Medulla oblongata (tissue), 1 donor: ENCODE measurements at regions not wholly inside any gene's neighbourhood (a gene's known extent, or its start where the extent isn't known, plus 50 kb on each side); places are given as distances from the start of the nearest gene placed in this dataset.
"Not testable (repeated sequence)": the region's sequence is repeated elsewhere in the genome, so short reads cannot be mapped to it uniquely, and the experiment has no call there.

Experiments used
- DNase-seq: peaks from one replicate; pipeline ENCODE4 v3.0.0-alpha.2; 2015; ENCODE audit errors: extremely low spot score

- DNase-seq = no peak
These were observed 207.1 kb upstream of the ATP6AP2 start for GRCh38 chrX:40373641-40374040.

- no peak for DNase-seq
These were observed 207.7 kb upstream of the ATP6AP2 start for GRCh38 chrX:40373025-40373424.

GRCh38 chrX:40371376-40371775, 209.4 kb upstream of the ATP6AP2 start:
- DNase-seq = no peak

GRCh38 chrX:40368611-40369061, 212.1 kb upstream of the ATP6AP2 start:
- no peak for DNase-seq

GRCh38 chrX:40366661-40367060, 214.1 kb upstream of the ATP6AP2 start:
- DNase-seq = no peak

- DNase-seq = not testable (repeated sequence)
These were observed 218.5 kb upstream of the ATP6AP2 start for GRCh38 chrX:40362291-40362690.

- DNase-seq = no peak
These were observed 220.2 kb upstream of the ATP6AP2 start for GRCh38 chrX:40360557-40360956.

GRCh38 chrX:40359593-40359992, 221.2 kb upstream of the ATP6AP2 start:
- no peak for DNase-seq

- no peak for DNase-seq
These were observed 221.8 kb upstream of the ATP6AP2 start for GRCh38 chrX:40358994-40359393.

- no peak for DNase-seq
These were observed 231.5 kb upstream of the ATP6AP2 start for GRCh38 chrX:40349251-40349650.

- no peak for DNase-seq
These were observed 234.4 kb upstream of the ATP6AP2 start for GRCh38 chrX:40346379-40346778.

GRCh38 chrX:40343319-40343718, 237.5 kb upstream of the ATP6AP2 start:
- DNase-seq = no peak

- no peak for DNase-seq
These were observed 240.7 kb upstream of the ATP6AP2 start for GRCh38 chrX:40340116-40340515.

- DNase-seq = no peak
These were observed 235.6 kb upstream of the BCOR start for GRCh38 chrX:40333344-40333743.

- DNase-seq = no peak
These were observed 234.0 kb upstream of the BCOR start for GRCh38 chrX:40331762-40332161.

GRCh38 chrX:40331353-40331752, 233.6 kb upstream of the BCOR start:
- DNase-seq = no peak

- no peak for DNase-seq
These were observed 231.9 kb upstream of the BCOR start for GRCh38 chrX:40329616-40330015.

GRCh38 chrX:40327085-40327484, 229.3 kb upstream of the BCOR start:
- no peak for DNase-seq

- DNase-seq = no peak
These were observed 228.6 kb upstream of the BCOR start for GRCh38 chrX:40326186-40326965.

- no peak for DNase-seq
These were observed 227.4 kb upstream of the BCOR start for GRCh38 chrX:40325161-40325560.

- DNase-seq = no peak
These were observed 226.2 kb upstream of the BCOR start for GRCh38 chrX:40323977-40324376.

- DNase-seq = no peak
These were observed 223.1 kb upstream of the BCOR start for GRCh38 chrX:40320819-40321218.

GRCh38 chrX:40318801-40319200, 221.0 kb upstream of the BCOR start:
- no peak for DNase-seq

GRCh38 chrX:40318076-40318475, 220.3 kb upstream of the BCOR start:
- no peak for DNase-seq
